Epithelial cell of prostate (primary cell): ENCODE measurements at regions not wholly inside any gene's neighbourhood (a gene's known extent, or its start where the extent isn't known, plus 50 kb on each side); places are given as distances from the start of the nearest gene placed in this dataset.
"Not testable (repeated sequence)": the region's sequence is repeated elsewhere in the genome, so short reads cannot be mapped to it uniquely, and the experiment has no call there.

Source experiments
- DNase-seq: peaks from one replicate; pipeline ENCODE4 v3.0.0-alpha.2; 2011; ENCODE audit warnings: low read depth, low spot score
- H3K27ac ChIP-seq: fragments of 450-650 bp; 2 replicates; pipeline ENCODE4 v1.5.1; 2017; ENCODE audit warnings: mild to moderate bottlenecking

- DNase-seq, result no peak
- H3K27ac ChIP-seq, result no peak overlapping the region
Measured at GRCh38 chrX:150099316-150099715, 161.0 kb upstream of the EOLA2 start.

GRCh38 chrX:150100261-150100660, 162.0 kb upstream of the EOLA2 start:
- DNase-seq, result no peak
- H3K27ac ChIP-seq, result no peak overlapping the region

GRCh38 chrX:150118476-150118875, 180.2 kb upstream of the EOLA2 start:
- H3K27ac ChIP-seq, result no peak overlapping the region
- no peak for DNase-seq

- no peak for DNase-seq
- H3K27ac ChIP-seq, result no peak overlapping the region
Measured at GRCh38 chrX:150119323-150119722, 181.0 kb upstream of the EOLA2 start.

GRCh38 chrX:150125045-150125444, 186.8 kb upstream of the EOLA2 start:
- not testable (repeated sequence) for H3K27ac ChIP-seq, DNase-seq

GRCh38 chrX:150127216-150127615, 188.9 kb upstream of the EOLA2 start:
- no peak for DNase-seq
- H3K27ac ChIP-seq, result no peak overlapping the region

- DNase-seq, result no peak
- H3K27ac ChIP-seq, result no peak overlapping the region
Measured at GRCh38 chrX:150143721-150144440, 205.6 kb upstream of the EOLA2 start.

- DNase-seq, result no peak
- H3K27ac ChIP-seq, result no peak overlapping the region
Measured at GRCh38 chrX:150146271-150146896, 208.1 kb upstream of the EOLA2 start.

- H3K27ac ChIP-seq, result no peak overlapping the region
- no peak for DNase-seq
Measured at GRCh38 chrX:150148749-150149672, 210.7 kb upstream of the EOLA2 start.

- H3K27ac ChIP-seq, result no peak overlapping the region
- DNase-seq, result no peak
Measured at GRCh38 chrX:150150076-150150779, 211.9 kb upstream of the EOLA2 start.

GRCh38 chrX:150150780-150151125, 212.4 kb upstream of the MAMLD1 start:
- no peak overlapping the region for H3K27ac ChIP-seq
- DNase-seq, result no peak

GRCh38 chrX:150152036-150152435, 211.1 kb upstream of the MAMLD1 start:
- H3K27ac ChIP-seq, result no peak overlapping the region
- DNase-seq, result no peak

- DNase-seq, result no peak
- H3K27ac ChIP-seq, result no peak overlapping the region
Measured at GRCh38 chrX:150152546-150152945, 210.6 kb upstream of the MAMLD1 start.

GRCh38 chrX:150155436-150156035, 207.6 kb upstream of the MAMLD1 start:
- H3K27ac ChIP-seq, result no peak overlapping the region
- DNase-seq, result no peak

- no peak for DNase-seq
- no peak overlapping the region for H3K27ac ChIP-seq
Measured at GRCh38 chrX:150156615-150157014, 206.5 kb upstream of the MAMLD1 start.

GRCh38 chrX:150157291-150157690, 205.8 kb upstream of the MAMLD1 start:
- no peak for DNase-seq
- H3K27ac ChIP-seq, result no peak overlapping the region

GRCh38 chrX:150158554-150159332, 204.4 kb upstream of the MAMLD1 start:
- DNase-seq, result no peak
- H3K27ac ChIP-seq, result no peak overlapping the region

GRCh38 chrX:150159537-150159936, 203.6 kb upstream of the MAMLD1 start:
- DNase-seq, result no peak
- no peak overlapping the region for H3K27ac ChIP-seq

- H3K27ac ChIP-seq, result no peak overlapping the region
- no peak for DNase-seq
Measured at GRCh38 chrX:150160656-150161055, 202.5 kb upstream of the MAMLD1 start.
